Chondrocyte (in vitro differentiated cells): ENCODE measurements at regions not wholly inside any gene's neighbourhood (a gene's known extent, or its start where the extent isn't known, plus 50 kb on each side); places are given as distances from the start of the nearest gene placed in this dataset.

Source experiments
- DNase-seq: peaks from one replicate; pipeline ENCODE4 v3.0.0; 2021; ENCODE audit warnings: mixed read lengths, low spot score
- H3K27ac Mint-ChIP-seq: one replicate; pipeline ENCODE4 v1.8.0; 2021; ENCODE audit warnings: mild to moderate bottlenecking, moderate library complexity, mixed read lengths; ENCODE audit not compliant: unreplicated experiment
- H3K27me3 Mint-ChIP-seq: 2 replicates; pipeline ENCODE4 v1.8.0; 2021; ENCODE audit warnings: low read depth, mixed read lengths
- H3K36me3 Mint-ChIP-seq: 2 replicates; pipeline ENCODE4 v1.8.0; 2021; ENCODE audit warnings: low read depth, mixed read lengths
- H3K4me1 Mint-ChIP-seq: 2 replicates; pipeline ENCODE4 v1.8.0; 2021; ENCODE audit warnings: low read depth, mild to moderate bottlenecking, mixed read lengths
- H3K4me3 Mint-ChIP-seq: one replicate; pipeline ENCODE4 v1.8.0; 2021; ENCODE audit warnings: mild to moderate bottlenecking, moderate library complexity, mixed read lengths; ENCODE audit not compliant: unreplicated experiment
- H3K9me3 Mint-ChIP-seq: 2 replicates; pipeline ENCODE4 v1.8.0; 2021; ENCODE audit warnings: low read depth, mixed read lengths
- CTCF ChIP-seq: fragments of 200-600 bp; sonication (generic); IDR thresholded peaks from 2 replicates; pipeline ENCODE4 v1.5.0; 2021; ENCODE audit warnings: antibody characterized with exemption, mild to moderate bottlenecking, moderate library complexity

GRCh38 chr3:117068301-117068700 lies 358.7 kb downstream of the TUSC7 start:
- Mint-ChIP-seq H3K4me1 (no peaks in the 10 kb centered on the region), H3K36me3 (no peaks in the 10 kb centered on the region), H3K4me3 (no peak overlapping the region), H3K27ac (no peak overlapping the region), H3K9me3 (no peaks in the 10 kb centered on the region), H3K27me3 (no peaks in the 10 kb centered on the region)
- no peak for TF ChIP-seq CTCF
- no peak for DNase-seq

- Mint-ChIP-seq H3K4me3 (no peak overlapping the region), H3K27ac (no peak overlapping the region), H3K36me3 (no peaks in the 10 kb centered on the region), H3K9me3 (no peaks in the 10 kb centered on the region), H3K4me1 (no peaks in the 10 kb centered on the region), H3K27me3 (no peaks in the 10 kb centered on the region)
- DNase-seq, result no peak
- no peak for TF ChIP-seq CTCF
These were observed 365.2 kb downstream of the TUSC7 start for GRCh38 chr3:117074826-117075225.

- H3K4me1 Mint-ChIP-seq, result no peaks in the 10 kb centered on the region
- no peaks in the 10 kb centered on the region for H3K36me3 Mint-ChIP-seq
- peaks cover 8% of the 10 kb centered on the region for H3K27me3 Mint-ChIP-seq
- DNase-seq, result no peak
- H3K9me3 Mint-ChIP-seq, result peaks cover 2% of the 10 kb centered on the region
- H3K4me3 Mint-ChIP-seq, result no peak overlapping the region
- TF ChIP-seq CTCF, result no peak
- H3K27ac Mint-ChIP-seq, result no peak overlapping the region
These were observed 370.4 kb downstream of the TUSC7 start for GRCh38 chr3:117079997-117080396.

- Mint-ChIP-seq H3K9me3 (peaks cover 2% of the 10 kb centered on the region), H3K27ac (no peak overlapping the region), H3K4me3 (no peak overlapping the region), H3K4me1 (no peaks in the 10 kb centered on the region), H3K27me3 (peaks cover 8% of the 10 kb centered on the region), H3K36me3 (no peaks in the 10 kb centered on the region)
- DNase-seq, result no peak
- no peak for TF ChIP-seq CTCF
These were observed 371.3 kb downstream of the TUSC7 start for GRCh38 chr3:117080872-117081271.

- Mint-ChIP-seq H3K9me3 (peaks cover 2% of the 10 kb centered on the region), H3K27ac (no peak overlapping the region), H3K4me1 (no peaks in the 10 kb centered on the region), H3K36me3 (no peaks in the 10 kb centered on the region), H3K4me3 (no peak overlapping the region), H3K27me3 (peaks cover 8% of the 10 kb centered on the region)
- TF ChIP-seq CTCF, result no peak
- no peak for DNase-seq
These were observed 374.7 kb downstream of the TUSC7 start for GRCh38 chr3:117084277-117084676.
